ENCODE measurements at regions not wholly inside any gene's neighbourhood (a gene's known extent, or its start where the extent isn't known, plus 50 kb on each side); places are given as distances from the start of the nearest gene placed in this dataset.

DNA sequence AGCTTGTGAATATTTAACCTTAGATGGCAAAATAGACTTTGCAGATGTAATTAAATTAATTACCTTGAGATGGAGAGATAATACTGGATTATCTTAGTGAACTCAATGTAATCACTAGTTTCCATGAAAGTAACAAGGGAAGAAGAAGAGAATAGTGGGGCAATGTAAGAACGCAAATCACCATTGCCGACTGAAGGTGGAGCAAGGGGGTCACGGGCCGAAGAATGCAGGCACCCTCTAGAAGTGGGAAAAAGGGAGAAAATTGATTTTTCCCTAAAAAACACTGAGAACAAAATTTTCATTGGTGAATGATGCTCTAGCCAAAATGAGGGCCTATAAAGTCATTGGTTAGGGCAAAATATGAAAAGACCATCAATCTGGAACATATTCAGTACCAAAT, 375.6 kb upstream of the EPHA5 start:
- Histone ChIP-seq H3K79me2 (ENCODE audit: insufficient read depth, low read length) (no peaks in the 10 kb centered on the region), H2AFZ (ENCODE audit: low read length) (no peak overlapping the region), H3K4me3 (ENCODE audit: low read length, poor library complexity, severe bottlenecking) (no peak overlapping the region), H3K9me3 (ENCODE audit: insufficient read depth, low read depth, low read length) (no peaks in the 10 kb centered on the region), H3K9me2 (replicated peaks; ENCODE audit: low read depth, low read length) (no peaks in the 10 kb centered on the region), H3K36me3 (ENCODE audit: insufficient read depth, low read length) (no peaks in the 10 kb centered on the region), H4K20me1 (ENCODE audit: insufficient read depth, low read length, poor library complexity, severe bottlenecking) (no peaks in the 10 kb centered on the region), H3F3A (ENCODE audit: low read depth) (no peaks in the 10 kb centered on the region), H3K4me2 (ENCODE audit: low read depth, low read length, poor library complexity, severe bottlenecking) (no peak overlapping the region), H3K27me3 (ENCODE audit: insufficient read depth, low read length, poor library complexity, severe bottlenecking) (no peaks in the 10 kb centered on the region), H3K4me1 (ENCODE audit: insufficient read depth, low read length, poor library complexity, severe bottlenecking) (no peaks in the 10 kb centered on the region), H3K9ac (ENCODE audit: low read depth, low read length, poor library complexity, severe bottlenecking) (no peak overlapping the region)
- TF ChIP-seq, protein P1, sequence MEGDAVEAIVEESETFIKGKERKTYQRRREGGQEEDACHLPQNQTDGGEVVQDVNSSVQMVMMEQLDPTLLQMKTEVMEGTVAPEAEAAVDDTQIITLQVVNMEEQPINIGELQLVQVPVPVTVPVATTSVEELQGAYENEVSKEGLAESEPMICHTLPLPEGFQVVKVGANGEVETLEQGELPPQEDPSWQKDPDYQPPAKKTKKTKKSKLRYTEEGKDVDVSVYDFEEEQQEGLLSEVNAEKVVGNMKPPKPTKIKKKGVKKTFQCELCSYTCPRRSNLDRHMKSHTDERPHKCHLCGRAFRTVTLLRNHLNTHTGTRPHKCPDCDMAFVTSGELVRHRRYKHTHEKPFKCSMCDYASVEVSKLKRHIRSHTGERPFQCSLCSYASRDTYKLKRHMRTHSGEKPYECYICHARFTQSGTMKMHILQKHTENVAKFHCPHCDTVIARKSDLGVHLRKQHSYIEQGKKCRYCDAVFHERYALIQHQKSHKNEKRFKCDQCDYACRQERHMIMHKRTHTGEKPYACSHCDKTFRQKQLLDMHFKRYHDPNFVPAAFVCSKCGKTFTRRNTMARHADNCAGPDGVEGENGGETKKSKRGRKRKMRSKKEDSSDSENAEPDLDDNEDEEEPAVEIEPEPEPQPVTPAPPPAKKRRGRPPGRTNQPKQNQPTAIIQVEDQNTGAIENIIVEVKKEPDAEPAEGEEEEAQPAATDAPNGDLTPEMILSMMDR (conservative IDR thresholded peaks at IDR 0.05; ENCODE audit: low read length) = no peak
- TF ChIP-seq EZH2phosphoT487 (IDR thresholded peaks at IDR 0.05; ENCODE audit: borderline replicate concordance) = no peak

DNA sequence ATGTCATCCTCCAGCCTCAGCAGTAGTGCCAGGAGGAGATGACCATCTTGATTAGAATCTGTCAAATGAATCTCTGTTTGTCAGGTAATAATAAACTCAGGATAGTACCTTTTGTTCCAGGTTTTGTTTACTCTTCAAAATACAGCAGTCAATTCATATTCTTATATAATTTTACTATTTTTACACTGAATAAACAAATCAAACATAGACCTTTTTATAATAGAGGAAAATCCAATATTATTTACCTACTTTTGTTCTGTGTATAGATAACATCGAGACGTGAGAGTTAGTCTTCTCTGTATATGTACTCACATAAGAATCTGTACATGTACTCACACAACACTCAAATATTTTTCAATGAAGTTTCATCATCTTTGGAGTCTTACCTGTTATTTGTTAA, 365.4 kb upstream of the EPHA5 start:
- no peaks in the 10 kb centered on the region for H3K9me3 ChIP-seq (ENCODE audit: insufficient read depth, low read depth, low read length)
- H3K36me3 ChIP-seq (ENCODE audit: insufficient read depth, low read length) = no peaks in the 10 kb centered on the region
- no peak for TF ChIP-seq EZH2phosphoT487 (IDR thresholded peaks at IDR 0.05; ENCODE audit: borderline replicate concordance)
- TF ChIP-seq, protein P1 (conservative IDR thresholded peaks at IDR 0.05; ENCODE audit: low read length) = no peak
- no peaks in the 10 kb centered on the region for H3F3A ChIP-seq (ENCODE audit: low read depth)
- no peak overlapping the region for H3K4me2 ChIP-seq (ENCODE audit: low read depth, low read length, poor library complexity, severe bottlenecking)
- no peaks in the 10 kb centered on the region for H3K27me3 ChIP-seq (ENCODE audit: insufficient read depth, low read length, poor library complexity, severe bottlenecking)
- H3K9me2 ChIP-seq (replicated peaks; ENCODE audit: low read depth, low read length) = no peaks in the 10 kb centered on the region
- no peak overlapping the region for H3K4me3 ChIP-seq (ENCODE audit: low read length, poor library complexity, severe bottlenecking)
- no peak overlapping the region for H3K9ac ChIP-seq (ENCODE audit: low read depth, low read length, poor library complexity, severe bottlenecking)
- no peaks in the 10 kb centered on the region for H3K79me2 ChIP-seq (ENCODE audit: insufficient read depth, low read length)
- no peak overlapping the region for H2AFZ ChIP-seq (ENCODE audit: low read length)
- no peaks in the 10 kb centered on the region for H4K20me1 ChIP-seq (ENCODE audit: insufficient read depth, low read length, poor library complexity, severe bottlenecking)
- H3K4me1 ChIP-seq (ENCODE audit: insufficient read depth, low read length, poor library complexity, severe bottlenecking) = no peaks in the 10 kb centered on the region

DNA sequence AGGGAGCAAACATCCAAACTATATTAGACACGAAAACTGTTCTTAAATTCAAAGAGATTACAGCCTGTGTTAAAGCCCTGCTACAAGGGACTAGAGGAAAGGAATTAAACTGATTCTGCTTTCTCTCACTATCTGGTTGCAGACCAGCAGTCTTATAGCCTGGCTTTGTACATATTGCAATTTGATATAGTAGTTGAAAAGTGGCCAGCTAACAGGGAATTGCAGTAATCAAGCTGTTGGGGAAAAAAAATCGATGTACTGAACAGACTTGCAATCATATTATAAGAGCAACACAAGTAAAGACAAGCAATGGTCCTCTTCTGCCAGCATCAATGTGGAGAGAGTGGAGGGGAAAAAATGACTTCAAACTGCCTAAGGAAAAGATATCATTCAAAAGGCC, 364.4 kb upstream of the EPHA5 start:
- TF ChIP-seq EZH2phosphoT487 (IDR thresholded peaks at IDR 0.05; ENCODE audit: borderline replicate concordance) = no peak
- TF ChIP-seq, protein P1 (conservative IDR thresholded peaks at IDR 0.05; ENCODE audit: low read length) = no peak
- Histone ChIP-seq H3K36me3 (ENCODE audit: insufficient read depth, low read length) (no peaks in the 10 kb centered on the region), H3K27me3 (ENCODE audit: insufficient read depth, low read length, poor library complexity, severe bottlenecking) (no peaks in the 10 kb centered on the region)

More for the DNA sequence above, 364.4 kb upstream of the EPHA5 start:
- H3K4me2 ChIP-seq (ENCODE audit: low read depth, low read length, poor library complexity, severe bottlenecking) = no peak overlapping the region
- H3K4me3 ChIP-seq (ENCODE audit: low read length, poor library complexity, severe bottlenecking) = no peak overlapping the region
- H3K4me1 ChIP-seq (ENCODE audit: insufficient read depth, low read length, poor library complexity, severe bottlenecking) = no peaks in the 10 kb centered on the region
- no peaks in the 10 kb centered on the region for H3K9me3 ChIP-seq (ENCODE audit: insufficient read depth, low read depth, low read length)
- H3K79me2 ChIP-seq (ENCODE audit: insufficient read depth, low read length) = no peaks in the 10 kb centered on the region
- H2AFZ ChIP-seq (ENCODE audit: low read length) = no peak overlapping the region
- H3K9me2 ChIP-seq (replicated peaks; ENCODE audit: low read depth, low read length) = no peaks in the 10 kb centered on the region
- H4K20me1 ChIP-seq (ENCODE audit: insufficient read depth, low read length, poor library complexity, severe bottlenecking) = no peaks in the 10 kb centered on the region
- no peak overlapping the region for H3K9ac ChIP-seq (ENCODE audit: low read depth, low read length, poor library complexity, severe bottlenecking)
- H3F3A ChIP-seq (ENCODE audit: low read depth) = no peaks in the 10 kb centered on the region
